ENCODE measurements at regions not wholly inside any gene's neighbourhood (a gene's known extent, or its start where the extent isn't known, plus 50 kb on each side); places are given as distances from the start of the nearest gene placed in this dataset.

- DNase-seq: no peak
Observed at GRCh38 chr1:187091666-187092065, 262.9 kb downstream of the PLA2G4A start.

GRCh38 chr1:187092104-187092503 is 263.4 kb downstream of the PLA2G4A start:
- no peak for DNase-seq

- DNase-seq: no peak
Observed at GRCh38 chr1:187096689-187097088, 267.9 kb downstream of the PLA2G4A start.

- DNase-seq: no peak
Observed at GRCh38 chr1:187110351-187110750, 281.6 kb downstream of the PLA2G4A start.

- DNase-seq: no peak
Observed at GRCh38 chr1:187114792-187115191, 286.0 kb downstream of the PLA2G4A start.

- DNase-seq: no peak
Observed at GRCh38 chr1:187121661-187122060, 292.9 kb downstream of the PLA2G4A start.

GRCh38 chr1:187122566-187122965 is 293.8 kb downstream of the PLA2G4A start:
- DNase-seq: no peak

GRCh38 chr1:187129132-187129531 is 300.4 kb downstream of the PLA2G4A start:
- DNase-seq: no peak

- DNase-seq: no peak
Observed at GRCh38 chr1:187143783-187144182, 315.0 kb downstream of the PLA2G4A start.

GRCh38 chr1:187146388-187146787 is 317.6 kb downstream of the PLA2G4A start:
- no peak for DNase-seq

GRCh38 chr1:187151555-187151954 is 322.8 kb downstream of the PLA2G4A start:
- DNase-seq: no peak

- DNase-seq: no peak
Observed at GRCh38 chr1:187153047-187153446, 324.3 kb downstream of the PLA2G4A start.

- no peak for DNase-seq
Observed at GRCh38 chr1:187157115-187157514, 328.4 kb downstream of the PLA2G4A start.

- no peak for DNase-seq
Observed at GRCh38 chr1:187157552-187157951, 328.8 kb downstream of the PLA2G4A start.

- no peak for DNase-seq
Observed at GRCh38 chr1:187167555-187167954, 338.8 kb downstream of the PLA2G4A start.

- no peak for DNase-seq
Observed at GRCh38 chr1:187168297-187168696, 339.5 kb downstream of the PLA2G4A start.

- no peak for DNase-seq
Observed at GRCh38 chr1:187185389-187185788, 356.6 kb downstream of the PLA2G4A start.

- no peak for DNase-seq
Observed at GRCh38 chr1:187197685-187198084, 368.9 kb downstream of the PLA2G4A start.

GRCh38 chr1:187203257-187203656 is 374.5 kb downstream of the PLA2G4A start:
- no peak for DNase-seq

GRCh38 chr1:187212377-187212776 is 383.6 kb downstream of the PLA2G4A start:
- DNase-seq: no peak

- no peak for DNase-seq
Observed at GRCh38 chr1:187226396-187226795, 397.6 kb downstream of the PLA2G4A start.

- DNase-seq: no peak
Observed at GRCh38 chr1:187228790-187229189, 400.0 kb downstream of the PLA2G4A start.

GRCh38 chr1:187229496-187229895 is 400.7 kb downstream of the PLA2G4A start:
- no peak for DNase-seq

GRCh38 chr1:187234706-187235105 is 406.0 kb downstream of the PLA2G4A start:
- DNase-seq: no peak

- DNase-seq: no peak
Observed at GRCh38 chr1:187236199-187236598, 407.4 kb downstream of the PLA2G4A start.

- DNase-seq: no peak
Observed at GRCh38 chr1:187236676-187237075, 407.9 kb downstream of the PLA2G4A start.
